HL-60 (cell line): ENCODE measurements at regions not wholly inside any gene's neighbourhood (a gene's known extent, or its start where the extent isn't known, plus 50 kb on each side); places are given as distances from the start of the nearest gene placed in this dataset.

Experiments
- CTCF ChIP-seq: IDR thresholded peaks from one replicate; pipeline ENCODE4 v1.5.1; 2011; ENCODE audit warnings: low read length, control low read depth, inconsistent platforms; ENCODE audit not compliant: insufficient read depth
- POLR2AphosphoS5 ChIP-seq: IDR thresholded peaks from 2 replicates; pipeline ENCODE4 v1.6.1; 2012; ENCODE audit warnings: low read depth

- TF ChIP-seq CTCF (no peak), POLR2AphosphoS5 (no peak)
These were observed 90.5 kb upstream of the ACTRT1 start for GRCh38 chrX:128142745-128143144.
